Mucosa of descending colon (tissue), 3 donors: ENCODE measurements at regions not wholly inside any gene's neighbourhood (a gene's known extent, or its start where the extent isn't known, plus 50 kb on each side); places are given as distances from the start of the nearest gene placed in this dataset.

ENCODE experiments used
- ATAC-seq: fragments of 200-7000 bp; cut with Tn5 transposase; one replicate; pipeline ENCODE4 v1.9.1; 2020; ENCODE audit warnings: mild to moderate bottlenecking, moderate library complexity
- DNase-seq, 3 donors: peaks; one replicate each; pipeline ENCODE4 v3.0.0-alpha.2; 2020
- H3K36me3 ChIP-seq: fragments of 200-600 bp; one replicate; pipeline ENCODE4 v1.8.0; 2021; ENCODE audit warnings: low read depth, mild to moderate bottlenecking
- H3K4me1 ChIP-seq: fragments of 200-600 bp; one replicate; pipeline ENCODE4 v1.8.0; 2021; ENCODE audit warnings: low read depth, mild to moderate bottlenecking
- H3K4me3 ChIP-seq: fragments of 200-600 bp; one replicate; pipeline ENCODE4 v1.8.0; 2021; ENCODE audit warnings: mild to moderate bottlenecking
- H3K9me3 ChIP-seq: fragments of 200-600 bp; one replicate; pipeline ENCODE4 v1.8.0; 2021; ENCODE audit warnings: mild to moderate bottlenecking
- intact Hi-C, 2 donors: fragments of 100-400 bp; cut with DNase I in 1 of 2; cut with micrococcal nuclease in 1 of 2; formaldehyde crosslinking; loops; one replicate each; pipeline versions ENCODE4 v1.11.0 to v1.11.1; 2022; cut with DNase I, micrococcal nuclease
- TF ChIP-seq, protein P1 (sequence below): fragments of 200-600 bp; IDR thresholded peaks from one replicate; pipeline ENCODE4 v1.8.0; 2022; ENCODE audit warnings: antibody characterized with exemption, mild to moderate bottlenecking
- donor health status: DM: no; HTN: no; CAD: no; lungs with moderate emphysema.
- donor health status: DM: no; HTN: no; CAD: no.
- donor health status: DM: no; HTN: yes; CAD: no.

- no peak for DNase-seq
- no peaks in the 10 kb centered on the region for H3K4me1 ChIP-seq
- no peak for ATAC-seq
- H3K4me3 ChIP-seq, result no peak overlapping the region
- no peaks in the 10 kb centered on the region for H3K9me3 ChIP-seq
- H3K36me3 ChIP-seq, result no peaks in the 10 kb centered on the region
- intact Hi-C loops, result no loop called here
- TF ChIP-seq, protein P1, sequence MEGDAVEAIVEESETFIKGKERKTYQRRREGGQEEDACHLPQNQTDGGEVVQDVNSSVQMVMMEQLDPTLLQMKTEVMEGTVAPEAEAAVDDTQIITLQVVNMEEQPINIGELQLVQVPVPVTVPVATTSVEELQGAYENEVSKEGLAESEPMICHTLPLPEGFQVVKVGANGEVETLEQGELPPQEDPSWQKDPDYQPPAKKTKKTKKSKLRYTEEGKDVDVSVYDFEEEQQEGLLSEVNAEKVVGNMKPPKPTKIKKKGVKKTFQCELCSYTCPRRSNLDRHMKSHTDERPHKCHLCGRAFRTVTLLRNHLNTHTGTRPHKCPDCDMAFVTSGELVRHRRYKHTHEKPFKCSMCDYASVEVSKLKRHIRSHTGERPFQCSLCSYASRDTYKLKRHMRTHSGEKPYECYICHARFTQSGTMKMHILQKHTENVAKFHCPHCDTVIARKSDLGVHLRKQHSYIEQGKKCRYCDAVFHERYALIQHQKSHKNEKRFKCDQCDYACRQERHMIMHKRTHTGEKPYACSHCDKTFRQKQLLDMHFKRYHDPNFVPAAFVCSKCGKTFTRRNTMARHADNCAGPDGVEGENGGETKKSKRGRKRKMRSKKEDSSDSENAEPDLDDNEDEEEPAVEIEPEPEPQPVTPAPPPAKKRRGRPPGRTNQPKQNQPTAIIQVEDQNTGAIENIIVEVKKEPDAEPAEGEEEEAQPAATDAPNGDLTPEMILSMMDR, result no peak
Observed at GRCh38 chr10:43795639-43796038, 147.0 kb upstream of the ZNF32 start.

DNA sequence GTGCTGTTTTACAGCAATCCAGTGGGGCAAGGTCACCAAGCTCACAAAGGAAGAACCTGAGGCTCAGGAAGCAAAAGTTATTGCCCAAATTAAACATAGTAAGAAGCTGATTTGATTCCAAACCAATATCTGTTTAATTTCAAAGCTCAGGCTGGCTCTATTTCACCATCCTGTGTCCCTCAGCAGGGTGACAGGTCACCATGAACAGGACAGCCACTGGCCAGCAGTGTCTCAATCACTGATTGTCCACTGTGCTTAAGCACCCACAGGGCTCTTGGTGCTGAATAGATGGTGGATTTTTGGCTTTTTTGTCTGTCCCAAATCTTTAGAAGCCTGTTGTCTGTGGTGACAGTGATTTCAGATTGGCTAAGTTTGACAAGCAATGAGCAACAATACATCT, 146.4 kb upstream of the ZNF32 start:
- no peak overlapping the region for H3K4me3 ChIP-seq
- DNase-seq (no peak), ATAC-seq (no peak)
- no peaks in the 10 kb centered on the region for H3K36me3 ChIP-seq
- intact Hi-C loops, result no loop called here
- H3K4me1 ChIP-seq, result no peaks in the 10 kb centered on the region
- H3K9me3 ChIP-seq, result no peaks in the 10 kb centered on the region
- TF ChIP-seq, protein P1, result no peak

DNA sequence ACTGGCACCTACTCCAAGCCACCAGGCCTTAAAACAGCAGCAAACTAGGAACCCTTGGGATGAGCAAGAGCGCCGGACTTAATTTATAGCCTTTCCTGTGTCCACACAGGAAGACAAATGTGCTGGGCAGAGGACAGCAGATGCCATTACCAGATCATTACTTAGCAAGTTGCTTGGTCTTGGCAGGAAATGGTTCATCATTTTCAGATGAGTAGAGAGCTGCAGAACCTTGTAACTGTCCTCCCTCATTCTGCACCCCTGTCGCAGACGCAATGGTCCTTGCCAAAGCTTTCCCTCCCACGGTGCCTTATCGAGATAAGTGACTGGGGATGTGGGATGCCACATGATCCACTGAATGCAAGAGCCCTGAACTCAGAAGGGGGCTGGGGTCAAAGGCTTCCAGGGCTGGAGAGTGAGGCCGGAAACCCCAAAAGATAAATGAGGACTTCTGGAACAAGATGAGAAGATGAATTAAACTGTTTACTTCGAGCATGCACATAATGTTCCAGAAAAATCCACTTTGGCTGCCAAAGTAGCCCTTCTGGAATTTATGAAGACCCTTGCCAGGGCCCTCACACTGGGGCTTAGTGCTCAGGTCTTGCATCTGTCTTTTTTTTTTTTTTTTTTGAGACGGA, 145.6 kb upstream of the ZNF32 start:
- ATAC-seq, result no peak
- Histone ChIP-seq H3K4me1 (no peaks in the 10 kb centered on the region), H3K36me3 (no peaks in the 10 kb centered on the region)

DNA sequence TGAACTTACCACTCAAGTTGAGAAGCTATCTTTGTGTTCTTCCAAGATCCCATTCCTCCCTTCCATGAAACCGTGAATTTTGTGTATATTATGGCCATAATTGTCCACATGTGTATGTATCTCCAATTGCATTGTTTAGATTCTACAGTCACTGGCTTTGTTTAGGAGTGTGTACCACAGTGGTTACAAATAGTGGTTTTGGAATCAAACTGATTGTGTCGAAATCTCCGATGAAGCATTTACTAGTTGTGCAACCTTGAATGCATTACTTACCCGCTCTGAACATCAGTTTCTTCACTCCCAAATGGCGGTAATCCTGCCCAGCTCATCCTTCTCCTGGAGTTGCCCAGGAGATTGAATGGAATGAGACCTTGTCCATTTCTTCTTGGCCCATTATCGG, 145.0 kb upstream of the ZNF32 start:
- intact Hi-C loops, result no loop called here
- Histone ChIP-seq H3K4me3 (no peak overlapping the region), H3K36me3 (no peaks in the 10 kb centered on the region), H3K9me3 (no peaks in the 10 kb centered on the region), H3K4me1 (no peaks in the 10 kb centered on the region)
- TF ChIP-seq, protein P1, result no peak
- no peak for ATAC-seq
- DNase-seq, result no peak

More for the DNA sequence above, 145.6 kb upstream of the ZNF32 start:
- H3K4me3 ChIP-seq, result no peak overlapping the region
- no peak for DNase-seq
- no peaks in the 10 kb centered on the region for H3K9me3 ChIP-seq
- intact Hi-C loops, result no loop called here
- TF ChIP-seq, protein P1, result no peak

DNA sequence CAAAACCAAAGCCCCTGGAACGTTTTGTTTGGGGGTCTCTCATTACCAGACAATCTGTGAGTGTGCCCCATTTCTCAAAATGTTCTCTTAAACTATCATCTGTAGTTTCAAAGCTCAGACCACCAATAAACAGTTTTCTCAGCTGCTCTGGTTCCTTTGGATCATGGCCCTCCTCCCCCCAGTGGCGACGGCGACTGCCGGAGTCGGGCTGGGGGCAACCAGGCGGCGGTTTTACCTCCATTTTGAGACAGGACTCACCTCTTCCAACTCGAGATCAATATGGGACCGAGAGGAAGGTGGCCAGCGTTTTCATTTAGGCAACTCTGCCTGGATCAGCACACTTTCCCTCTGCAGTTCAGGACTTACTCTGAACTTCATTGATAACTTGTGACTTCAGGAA, 141.5 kb upstream of the ZNF32 start:
- DNase-seq, result no peak
- intact Hi-C loops, result no loop called here
- Histone ChIP-seq H3K4me1 (no peaks in the 10 kb centered on the region), H3K36me3 (no peaks in the 10 kb centered on the region), H3K4me3 (no peak overlapping the region), H3K9me3 (no peaks in the 10 kb centered on the region)
- TF ChIP-seq, protein P1, result no peak
- no peak for ATAC-seq

- no peak for DNase-seq
- H3K9me3 ChIP-seq, result no peaks in the 10 kb centered on the region
- intact Hi-C loops, result no loop called here
- H3K36me3 ChIP-seq, result no peaks in the 10 kb centered on the region
- no peak for ATAC-seq
- H3K4me1 ChIP-seq, result no peaks in the 10 kb centered on the region
- TF ChIP-seq, protein P1, result no peak
- no peak overlapping the region for H3K4me3 ChIP-seq
Observed at GRCh38 chr10:43785252-43785651, 136.6 kb upstream of the ZNF32 start.
